ENCODE measurements at regions not wholly inside any gene's neighbourhood (a gene's known extent, or its start where the extent isn't known, plus 50 kb on each side); places are given as distances from the start of the nearest gene placed in this dataset.

DNA sequence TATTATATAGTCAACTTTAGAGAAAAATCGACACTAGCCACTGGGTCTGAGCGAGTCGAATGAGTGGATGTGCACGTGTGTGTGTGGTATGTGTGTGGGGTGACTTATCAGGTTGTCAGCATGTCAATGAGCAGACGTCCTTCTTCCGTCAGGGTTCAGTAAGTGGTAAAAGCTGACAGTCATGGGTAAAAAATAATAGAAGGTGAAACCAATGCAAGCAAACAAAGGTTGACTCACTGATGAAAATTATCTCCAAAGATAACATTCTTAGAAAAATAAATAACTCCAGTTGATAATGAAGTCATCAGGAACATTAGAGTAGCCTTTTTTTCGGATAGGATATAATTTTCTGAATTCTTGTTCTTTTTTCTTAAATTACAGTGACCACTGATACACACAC, 243.8 kb upstream of the FOXQ1 start:
- in situ Hi-C loops (cut with HindIII; ENCODE audit: low sequenced_read_pairs) = no loop called here

DNA sequence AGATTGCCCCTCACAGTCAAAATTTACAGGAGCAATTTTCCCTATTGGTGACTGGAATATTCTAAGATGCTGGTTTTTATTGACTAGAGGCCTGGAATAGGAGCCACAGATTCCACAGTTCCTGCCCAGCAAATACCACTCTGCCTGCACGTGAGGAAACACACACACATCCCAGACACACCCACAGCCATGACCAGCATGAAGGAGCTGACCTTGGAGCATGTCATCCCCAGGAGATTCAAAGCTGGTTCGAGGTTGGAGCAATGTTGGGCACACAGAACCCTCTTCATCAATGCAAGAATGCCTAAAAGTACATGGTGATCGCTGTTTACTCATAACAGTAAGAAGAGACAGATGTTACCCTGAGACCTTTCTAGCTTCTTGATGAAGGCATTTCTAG, 244.6 kb upstream of the FOXQ1 start:
- in situ Hi-C loops (cut with HindIII; ENCODE audit: low sequenced_read_pairs) = no loop called here

DNA sequence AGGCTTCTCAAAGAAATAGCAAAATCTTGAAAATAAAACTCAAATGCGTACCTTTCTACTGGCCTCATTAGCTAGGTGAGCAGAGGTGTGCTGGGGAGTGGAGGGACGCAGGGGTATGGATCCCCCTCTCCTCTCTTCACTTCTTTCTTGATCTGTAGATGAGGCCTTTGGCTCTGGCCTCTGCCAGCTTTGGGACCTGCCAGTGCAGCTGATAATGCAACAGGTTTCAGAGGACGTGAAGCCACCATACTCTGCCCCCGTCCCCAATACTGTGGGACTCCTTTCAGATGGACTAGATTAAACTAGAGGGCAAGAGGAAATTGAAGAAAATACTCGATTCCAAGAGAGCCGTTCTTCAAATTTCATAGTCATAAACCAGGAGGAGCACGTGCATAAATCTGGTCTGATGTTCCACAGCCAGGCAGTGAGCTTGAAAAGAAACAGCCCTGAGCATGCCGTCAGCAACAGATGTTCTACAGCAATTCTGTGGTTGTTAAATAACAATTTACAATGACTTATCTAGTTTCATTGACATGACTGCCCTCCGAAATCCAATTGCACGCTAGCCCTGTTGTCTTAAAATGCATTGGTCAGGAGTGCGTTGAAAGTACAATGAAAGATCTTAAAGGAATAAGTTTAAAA, 245.3 kb upstream of the FOXQ1 start:
- in situ Hi-C loops (cut with HindIII; ENCODE audit: low sequenced_read_pairs) = no loop called here

DNA sequence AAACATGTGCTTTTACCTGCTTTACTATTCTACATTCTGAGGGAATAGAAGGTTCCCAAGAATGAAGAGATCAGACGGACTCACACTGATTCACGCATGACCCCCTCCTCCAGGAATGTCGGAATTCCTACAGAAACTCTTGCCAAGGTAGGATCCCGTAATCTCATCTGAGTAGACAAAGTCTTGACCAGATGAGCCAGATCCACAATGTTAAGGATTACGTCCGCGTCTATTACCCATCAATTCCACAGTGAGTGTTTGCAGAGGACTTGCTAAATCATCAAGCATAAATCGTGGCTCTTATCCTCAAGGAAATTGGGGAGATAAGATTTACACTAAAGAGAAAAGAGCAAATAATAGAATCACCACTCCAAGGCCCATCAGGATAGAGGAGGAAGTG, 245.9 kb upstream of the FOXQ1 start:
- in situ Hi-C loops (cut with HindIII; ENCODE audit: low sequenced_read_pairs) = no loop called here

DNA sequence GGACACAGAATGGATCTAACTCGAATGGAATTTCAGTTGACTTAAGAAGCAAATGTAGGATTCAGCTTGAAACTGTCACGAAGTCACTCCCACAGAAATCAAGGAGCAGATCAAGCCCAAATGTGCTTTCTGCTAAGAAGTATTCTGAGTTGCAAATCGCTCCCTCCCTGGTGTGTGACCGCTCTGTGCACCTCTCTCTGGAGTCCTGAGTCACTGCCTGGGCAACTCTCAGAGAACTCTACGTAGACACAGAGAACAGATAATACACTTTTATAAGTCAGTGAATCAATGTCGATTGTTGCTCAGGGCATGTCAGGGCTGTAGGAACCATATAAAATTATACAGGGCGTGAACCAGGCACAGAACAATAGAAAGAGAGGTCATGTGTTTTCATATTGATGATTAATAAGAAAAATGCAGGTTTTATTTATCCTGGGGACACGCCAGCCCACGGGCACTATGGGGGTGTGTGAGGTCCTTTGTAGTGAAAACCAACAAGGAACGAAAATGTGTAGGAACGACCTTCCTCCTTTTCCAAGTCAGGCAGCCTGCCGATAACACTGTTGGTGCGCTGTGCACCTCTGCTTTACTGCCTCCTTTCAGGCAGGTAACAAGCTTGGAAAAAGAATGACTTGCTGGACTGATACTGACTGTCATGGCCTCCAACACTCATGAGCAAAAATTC, 248.1 kb upstream of the FOXQ1 start:
- in situ Hi-C loops (cut with HindIII; ENCODE audit: low sequenced_read_pairs) = no loop called here

DNA sequence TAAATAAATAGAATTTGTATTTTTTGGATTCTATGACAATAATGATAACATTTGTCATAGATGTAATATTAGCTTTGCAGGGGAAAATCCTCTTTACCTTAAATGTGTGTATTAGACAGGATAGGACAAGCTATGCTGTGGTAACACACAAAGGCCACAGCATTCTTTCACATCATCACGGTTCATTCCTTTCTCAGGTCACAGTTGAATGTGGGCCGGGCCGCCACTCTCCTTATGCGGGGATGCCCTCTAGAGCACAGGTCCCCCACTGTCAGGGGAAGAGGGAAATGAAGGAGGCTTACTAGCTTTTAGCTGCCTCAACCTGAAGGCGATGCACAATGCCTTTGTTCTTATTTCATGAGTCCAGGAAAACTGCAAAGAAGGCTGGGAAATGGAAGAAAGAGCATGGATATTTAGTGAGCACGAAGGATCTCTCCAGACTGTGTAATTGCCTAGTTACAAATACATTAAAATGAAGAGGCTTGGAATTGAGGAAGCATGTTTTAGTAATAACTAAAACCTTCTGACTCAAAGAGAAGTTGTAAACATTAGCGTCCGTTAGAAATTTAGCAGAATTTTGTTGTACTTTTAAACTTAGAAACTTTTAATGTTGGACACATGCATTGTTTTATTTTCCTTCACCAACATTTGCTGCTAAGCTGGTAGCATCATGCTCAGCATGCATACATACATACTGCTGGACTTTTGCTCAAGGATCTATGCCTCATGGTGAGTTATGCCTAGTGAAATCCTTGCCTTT, 248.9 kb upstream of the FOXQ1 start:
- in situ Hi-C loops (cut with HindIII; ENCODE audit: low sequenced_read_pairs) = no loop called here

DNA sequence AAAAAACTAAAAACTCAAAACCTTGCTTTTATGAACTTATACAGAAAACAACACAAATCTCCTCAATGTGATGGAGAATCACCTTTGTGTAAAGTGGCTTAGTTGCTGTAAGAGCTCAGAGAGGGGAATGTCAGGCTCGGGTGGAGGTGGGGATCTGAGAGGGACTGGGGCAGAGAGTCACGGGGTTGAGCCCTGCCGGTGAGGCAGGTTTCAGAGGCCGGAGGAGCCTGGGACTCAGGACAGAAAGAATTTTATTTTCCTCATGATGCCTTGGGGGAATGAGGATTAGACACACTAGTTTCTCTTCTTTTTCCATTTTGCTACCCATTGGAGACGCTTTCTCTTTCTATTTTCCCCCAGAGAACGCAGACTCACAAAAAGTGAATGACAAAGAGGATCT, 252.3 kb upstream of the FOXQ1 start:
- in situ Hi-C loops (cut with HindIII; ENCODE audit: low sequenced_read_pairs) = no loop called here

DNA sequence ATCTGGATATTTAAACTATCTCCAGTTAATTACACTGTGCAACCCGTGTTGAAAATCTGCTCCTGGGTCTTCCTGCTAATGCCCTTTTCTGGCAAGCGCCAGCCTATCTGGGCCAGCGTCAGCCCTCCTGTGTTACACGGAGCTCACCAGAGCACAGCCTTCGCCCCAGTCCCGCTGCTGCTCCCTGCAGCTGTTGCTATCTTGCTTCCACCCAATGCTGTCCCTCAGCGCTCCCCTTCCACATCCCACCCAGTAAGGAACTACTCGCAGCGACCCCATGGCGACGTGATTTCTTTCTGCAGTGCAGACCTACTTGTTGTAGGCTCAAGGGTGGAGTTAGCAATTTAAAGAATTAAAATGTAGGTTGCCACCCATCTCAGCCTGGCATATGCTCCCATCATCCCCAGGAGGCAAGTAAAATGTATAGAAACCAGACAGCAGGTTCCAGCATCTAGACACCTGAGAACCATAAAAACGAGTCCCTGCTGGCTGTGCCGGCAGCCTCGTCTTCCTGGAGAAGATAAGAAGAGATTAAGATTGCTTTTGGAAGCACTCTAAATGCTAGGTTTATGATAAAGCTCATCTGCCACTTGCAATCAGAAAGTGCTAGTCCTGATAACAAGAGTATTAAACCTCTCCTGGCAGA, 254.3 kb upstream of the FOXQ1 start:
- in situ Hi-C loops (cut with HindIII; ENCODE audit: low sequenced_read_pairs) = no loop called here

DNA sequence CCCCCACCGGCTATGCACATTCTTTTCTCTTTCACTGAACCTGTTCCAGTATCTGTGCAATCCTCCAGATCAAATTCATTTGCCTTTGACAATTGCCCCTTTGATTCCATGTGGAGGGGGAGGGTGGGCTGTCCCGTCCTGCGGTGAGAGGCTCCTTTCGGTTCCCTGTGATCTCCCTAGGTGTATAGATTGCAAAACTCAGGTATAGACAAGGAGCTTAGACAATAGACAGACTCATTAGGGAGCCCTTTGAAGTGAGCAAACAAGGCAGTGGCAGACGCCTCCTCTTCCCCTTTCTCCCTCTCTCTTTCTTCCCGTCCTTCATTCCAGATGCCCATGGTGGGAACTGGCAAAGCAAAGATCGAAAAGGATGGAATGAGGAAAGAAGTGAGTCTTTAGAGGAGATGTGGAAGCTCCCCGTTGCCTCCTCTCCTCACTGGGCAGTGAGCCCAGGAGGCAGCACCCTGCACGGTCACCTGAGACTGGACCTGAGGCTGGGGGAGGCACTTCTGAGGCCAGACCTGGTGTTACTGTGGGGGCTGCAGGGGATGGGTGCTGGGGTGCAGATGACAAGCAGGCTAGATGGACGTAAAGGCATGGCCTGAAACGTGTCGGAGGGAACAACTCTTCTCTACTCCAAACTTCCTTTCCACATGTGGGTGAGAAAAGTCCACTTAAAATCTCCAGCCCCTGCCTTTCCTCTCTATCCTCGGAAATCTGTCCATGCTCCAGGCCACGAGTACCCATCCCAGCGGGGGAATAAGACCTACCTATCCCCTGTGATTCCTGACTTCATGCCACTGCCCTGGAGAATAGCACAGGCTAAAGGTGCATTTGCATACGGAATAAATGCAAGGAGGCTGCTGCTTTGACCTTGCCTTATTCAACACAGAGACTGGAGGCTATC, 256.6 kb upstream of the FOXQ1 start:
- in situ Hi-C loops (cut with HindIII; ENCODE audit: low sequenced_read_pairs) = no loop called here

DNA sequence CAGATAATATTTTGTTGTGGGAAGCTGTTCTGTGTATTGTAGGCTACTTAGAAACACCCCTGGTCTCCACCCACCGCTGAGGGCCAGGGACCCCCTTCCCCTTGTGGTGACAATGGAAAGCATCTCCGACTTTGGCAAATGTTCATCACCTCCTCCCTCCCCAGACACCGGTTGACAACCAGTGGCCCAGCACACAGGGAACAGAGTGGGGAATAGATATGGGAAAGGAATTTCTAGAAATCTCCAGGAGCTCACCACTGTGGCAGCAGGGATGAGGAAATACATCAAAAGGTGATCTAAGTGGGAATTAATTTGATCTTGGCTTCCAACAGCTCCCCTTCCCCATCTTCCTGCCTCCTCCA, 257.3 kb upstream of the FOXQ1 start:
- in situ Hi-C loops (cut with HindIII; ENCODE audit: low sequenced_read_pairs) = no loop called here

DNA sequence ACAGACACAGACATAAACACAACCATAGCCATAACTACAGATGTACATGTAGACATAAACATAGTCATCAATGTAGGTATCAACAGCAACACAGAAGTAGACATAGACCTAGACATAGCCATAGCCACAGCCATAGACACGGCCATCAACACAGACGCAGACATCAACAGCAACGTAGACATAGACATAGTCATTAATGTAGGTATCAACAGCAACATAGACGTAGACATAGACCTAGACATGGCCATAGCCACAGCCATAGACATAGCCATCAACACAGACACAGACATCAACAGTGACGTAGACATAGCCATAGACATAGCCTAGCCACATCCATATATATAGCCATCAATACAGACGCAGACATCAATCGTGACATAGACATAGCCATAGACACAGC, 258.3 kb upstream of the FOXQ1 start:
- in situ Hi-C loops (cut with HindIII; ENCODE audit: low sequenced_read_pairs) = no loop called here

DNA sequence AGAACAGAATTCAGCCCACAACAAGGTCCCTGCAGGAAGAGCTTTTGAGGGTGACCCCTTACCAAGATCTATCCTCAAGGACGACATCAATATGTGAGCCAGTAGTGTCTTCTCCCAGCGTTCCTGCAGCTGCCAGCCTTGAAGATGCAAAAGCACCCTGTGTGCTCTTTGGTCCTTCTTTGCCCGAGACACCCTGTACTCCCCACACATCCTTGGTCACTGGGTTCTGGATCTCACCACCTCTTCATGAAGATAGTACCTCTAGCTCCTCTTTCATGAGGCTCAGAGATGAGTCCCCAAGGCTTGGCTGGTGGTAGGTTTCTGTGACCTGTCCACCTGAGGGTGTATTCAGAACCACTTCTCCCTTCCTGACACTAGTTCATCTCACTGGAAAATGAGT, 259.6 kb upstream of the FOXQ1 start:
- in situ Hi-C loops (cut with HindIII; ENCODE audit: low sequenced_read_pairs) = no loop called here

DNA sequence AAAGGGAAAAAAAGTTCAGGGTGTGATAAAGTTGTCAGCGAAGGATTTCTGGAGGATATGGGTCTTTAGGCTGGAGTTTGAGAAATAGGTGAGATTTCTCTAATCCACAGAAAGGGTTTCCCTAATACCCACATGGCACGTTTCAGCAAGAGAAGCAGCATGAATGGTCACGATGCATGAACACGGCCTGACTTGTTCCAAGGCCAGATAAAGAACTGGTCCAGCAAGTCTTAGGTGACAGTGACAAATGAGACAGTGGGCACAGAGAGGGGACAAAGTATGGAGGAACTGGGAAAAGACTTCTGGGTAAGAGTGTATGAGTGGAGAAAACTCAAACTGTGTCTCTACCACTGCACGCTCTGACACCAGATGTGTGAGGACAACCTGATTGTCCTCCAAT, 262.0 kb upstream of the FOXQ1 start:
- in situ Hi-C loops (cut with HindIII; ENCODE audit: low sequenced_read_pairs) = no loop called here

DNA sequence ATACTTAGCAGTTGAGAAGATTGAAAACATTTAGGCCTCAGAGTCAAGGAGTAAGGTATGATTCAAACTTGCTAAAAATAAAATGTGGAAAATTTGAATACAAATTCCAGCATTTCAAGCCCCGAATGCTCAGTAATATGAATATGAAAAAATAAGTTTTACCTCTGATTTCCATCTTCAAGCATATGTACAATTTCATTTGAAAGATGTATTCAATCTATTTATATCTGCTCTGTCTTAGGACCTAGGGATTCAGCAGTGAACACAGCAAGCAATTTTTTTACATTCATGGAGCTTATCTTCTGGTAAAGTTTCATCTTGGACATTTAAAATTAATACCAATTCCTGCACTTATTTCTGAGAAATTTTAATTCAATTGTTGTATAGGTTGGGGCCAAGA, 262.7 kb upstream of the FOXQ1 start:
- in situ Hi-C loops (cut with HindIII; ENCODE audit: low sequenced_read_pairs) = no loop called here

DNA sequence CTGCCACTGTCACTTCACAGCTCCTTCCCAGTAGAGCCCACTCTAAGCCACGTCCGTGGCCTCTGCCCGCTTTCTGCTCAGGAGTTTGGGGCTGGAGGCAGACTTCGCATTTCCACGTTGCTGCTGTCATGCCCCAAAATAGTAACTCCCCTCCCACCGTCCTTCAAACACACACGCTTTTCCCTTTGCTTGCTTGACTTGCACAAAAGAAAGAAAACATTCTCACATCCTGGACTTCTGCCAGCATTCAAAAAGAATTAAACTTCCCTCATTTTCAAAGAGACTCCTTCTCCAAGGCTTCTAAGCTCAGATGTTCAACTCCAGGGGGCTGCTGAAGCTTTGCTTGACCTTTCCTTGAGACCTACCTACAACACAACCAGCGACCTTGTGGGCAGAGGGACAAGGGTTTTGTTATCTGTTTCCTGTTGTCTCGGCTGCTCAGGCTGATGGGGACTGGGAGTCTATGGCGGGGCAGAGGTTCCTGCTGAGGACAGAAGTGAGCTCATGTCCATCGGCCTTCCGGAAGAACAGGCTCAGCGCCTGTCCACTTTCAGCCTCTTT, 263.8 kb upstream of the FOXQ1 start:
- in situ Hi-C loops (cut with HindIII; ENCODE audit: low sequenced_read_pairs) = no loop called here

DNA sequence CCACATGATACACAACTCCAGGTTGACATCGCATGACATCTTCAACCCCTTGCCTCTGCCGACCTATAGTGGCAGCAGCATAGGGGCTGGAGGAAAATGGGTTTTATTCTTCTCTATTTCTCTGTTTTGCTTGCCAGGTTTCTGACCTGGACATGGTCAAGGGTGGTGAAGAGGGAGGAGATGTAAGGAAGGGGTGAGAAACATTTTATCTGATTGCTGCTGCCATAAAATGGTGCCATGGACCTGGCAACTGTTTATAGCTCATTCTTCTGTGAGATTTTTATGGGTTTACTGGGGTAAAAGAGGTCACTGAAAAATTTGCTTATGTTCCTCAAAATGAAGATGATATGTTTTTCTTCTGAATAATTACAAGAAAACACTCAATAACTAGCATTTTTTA, 266.7 kb upstream of the FOXQ1 start:
- in situ Hi-C loops (cut with HindIII; ENCODE audit: low sequenced_read_pairs) = no loop called here

DNA sequence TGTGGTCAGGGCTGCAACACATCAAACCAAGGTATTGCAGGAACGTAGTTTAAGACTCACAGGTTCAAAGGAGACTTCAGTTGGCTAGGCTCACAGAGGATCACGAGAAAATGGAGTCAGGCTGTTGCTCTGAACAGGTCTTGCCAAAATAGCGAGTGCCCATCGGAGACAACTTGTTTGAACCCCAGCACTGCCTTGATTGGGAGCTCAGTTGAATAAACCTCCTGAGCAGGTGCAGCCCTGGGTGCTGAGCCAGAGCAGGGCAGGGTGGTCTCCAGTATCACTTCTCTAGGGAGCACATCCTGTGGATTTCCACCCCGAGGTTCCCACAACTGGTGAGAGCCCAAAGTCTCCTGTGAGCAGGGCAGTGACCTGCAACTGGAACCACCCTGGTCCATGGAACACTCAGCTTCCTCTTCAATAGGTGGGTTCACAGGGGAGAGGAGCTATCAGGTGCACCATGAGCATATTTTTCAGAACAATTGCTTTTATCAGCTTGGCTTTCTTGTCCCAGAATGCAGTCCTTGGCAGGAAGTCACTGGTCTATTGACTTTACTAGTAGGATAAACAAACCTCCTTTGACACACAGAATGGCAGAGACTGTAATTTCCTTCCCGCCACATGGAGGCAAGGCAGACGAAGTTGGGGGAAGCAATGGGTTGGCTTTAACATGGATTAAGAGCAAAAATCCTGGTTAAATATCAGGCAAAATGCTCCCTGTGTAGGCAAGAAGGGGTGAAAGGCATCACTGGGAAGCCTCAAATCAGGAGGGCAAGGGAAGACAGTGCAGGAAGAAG, 267.7 kb upstream of the FOXQ1 start:
- in situ Hi-C loops (cut with HindIII; ENCODE audit: low sequenced_read_pairs) = no loop called here

DNA sequence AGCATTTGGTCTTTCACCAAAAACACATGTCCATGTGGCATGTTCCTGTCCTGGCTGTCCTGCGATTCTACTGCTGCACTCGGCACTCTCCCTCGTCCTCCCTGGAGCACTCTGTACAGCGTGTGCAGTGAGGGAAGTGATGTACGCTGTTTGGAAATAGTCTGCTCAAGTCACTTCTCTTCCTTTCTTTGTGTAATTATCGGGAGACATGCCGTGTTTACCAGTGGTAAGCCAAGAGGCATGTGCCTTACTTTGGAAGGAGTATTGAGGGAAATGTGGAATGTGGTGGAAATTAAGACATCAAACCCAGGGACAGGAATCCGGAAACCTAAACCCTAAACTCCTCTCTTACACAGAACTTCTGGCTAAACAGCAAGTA, 268.5 kb upstream of the FOXQ1 start:
- in situ Hi-C loops (cut with HindIII; ENCODE audit: low sequenced_read_pairs) = no loop called here

DNA sequence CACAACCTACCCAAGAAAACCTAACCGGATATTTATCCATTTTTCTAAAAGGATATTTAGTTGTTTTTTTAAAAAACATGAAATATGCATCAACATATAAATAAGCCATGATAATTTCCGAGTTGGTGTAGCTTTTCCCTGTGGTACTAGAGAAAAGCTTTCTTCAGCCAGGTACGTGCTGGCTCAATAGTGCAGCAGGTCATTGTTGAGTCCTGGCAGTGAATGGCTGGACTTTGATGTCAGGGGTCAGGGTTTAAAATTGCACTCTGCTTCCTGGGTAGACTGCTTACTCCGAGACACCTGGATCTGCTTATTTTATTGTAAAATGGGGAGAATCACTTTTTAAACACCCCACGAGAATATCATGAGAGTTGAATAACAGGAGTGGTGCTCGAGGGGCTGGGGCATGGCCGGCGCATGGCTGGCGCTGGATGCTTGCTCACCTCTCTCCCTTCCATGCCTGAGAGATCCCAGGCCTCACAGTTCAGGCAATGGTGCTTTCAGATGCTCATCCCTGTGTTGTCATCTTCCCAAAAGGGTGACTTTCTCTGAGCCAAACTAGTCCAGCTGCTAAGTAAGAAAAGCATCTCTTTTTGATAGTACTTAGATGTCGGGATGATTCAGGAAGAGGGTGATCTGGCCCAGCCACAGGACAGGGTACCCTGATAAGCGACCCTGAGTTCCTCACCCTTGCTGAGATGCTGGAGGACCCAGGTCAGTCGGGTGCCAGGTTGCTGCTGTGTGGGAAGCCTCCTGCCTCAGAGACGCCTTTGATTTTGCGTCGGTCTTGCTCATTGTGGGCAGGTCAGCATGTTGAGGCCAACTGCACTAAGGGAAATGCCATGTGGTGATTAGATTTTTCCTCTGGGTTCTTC, 269.1 kb upstream of the FOXQ1 start:
- in situ Hi-C loops (cut with HindIII; ENCODE audit: low sequenced_read_pairs) = no loop called here

All from endothelial cell of hepatic sinusoid (primary cell).